ENCODE measurements at regions not wholly inside any gene's neighbourhood (a gene's known extent, or its start where the extent isn't known, plus 50 kb on each side); places are given as distances from the start of the nearest gene placed in this dataset.

- no peak for TF ChIP-seq NR1H2 (CRISPR knock-in tag; IDR thresholded peaks at IDR 0.05)
- no peak for TF ChIP-seq ZSCAN18 (CRISPR knock-in tag; IDR thresholded peaks at IDR 0.05)
- TF ChIP-seq ZNF121 (CRISPR knock-in tag; IDR thresholded peaks at IDR 0.05) = no peak
- TF ChIP-seq ZNF532 (CRISPR knock-in tag; IDR thresholded peaks at IDR 0.05; ENCODE audit: borderline replicate concordance) = no peak
- TF ChIP-seq ZNF425 (CRISPR knock-in tag; conservative IDR thresholded peaks at IDR 0.05) = no peak
- TF ChIP-seq STAT6 (CRISPR knock-in tag; conservative IDR thresholded peaks at IDR 0.05; ENCODE audit: low read depth) = no peak
- no peak for TF ChIP-seq ATF2 (CRISPR knock-in tag; IDR thresholded peaks at IDR 0.05; ENCODE audit: borderline replicate concordance, low read depth)
- TF ChIP-seq ELF4 (CRISPR knock-in tag; IDR thresholded peaks at IDR 0.05; ENCODE audit: low read depth) = no peak
- no peak for TF ChIP-seq AR (CRISPR knock-in tag; IDR thresholded peaks at IDR 0.05)
- TF ChIP-seq CDX4 (CRISPR knock-in tag; IDR thresholded peaks at IDR 0.05; ENCODE audit: borderline replicate concordance) = no peak
- TF ChIP-seq MXD4 (CRISPR knock-in tag; IDR thresholded peaks at IDR 0.05; ENCODE audit: borderline replicate concordance) = no peak
- no peak for TF ChIP-seq FOXK1 (CRISPR knock-in tag; IDR thresholded peaks at IDR 0.05)
- TF ChIP-seq NFATC4 (CRISPR knock-in tag; IDR thresholded peaks at IDR 0.05) = no peak
- TF ChIP-seq USF2 (CRISPR knock-in tag; IDR thresholded peaks at IDR 0.05) = no peak
- no peak for TF ChIP-seq E2F4 (CRISPR knock-in tag; IDR thresholded peaks at IDR 0.05; ENCODE audit: borderline replicate concordance, low read depth)
- POLR2A ChIA-PET = no interaction called here
- H3K4me3 Mint-ChIP-seq = no peak overlapping the region
- CTCF ChIA-PET = no interaction called here
- H3K36me3 Mint-ChIP-seq = peaks cover 6% of the 10 kb centered on the region; the same call in 1 of the 2 replicates
- no peak overlapping the region for H3K27ac Mint-ChIP-seq
- DNase-seq (ENCODE audit: low spot score) (no peak), ATAC-seq (no peak)
- H3K4me1 Mint-ChIP-seq = no peaks in the 10 kb centered on the region
- H3K27me3 Mint-ChIP-seq (ENCODE audit: low read depth) = no peaks in the 10 kb centered on the region
- peaks cover 15% of the 10 kb centered on the region for H3K9me3 Mint-ChIP-seq
Measured at GRCh38 chr2:220815698-220816097, 756.4 kb downstream of the EPHA4 start.

All from WTC11 (cell line).